B cell (primary cell): ENCODE measurements at regions not wholly inside any gene's neighbourhood (a gene's known extent, or its start where the extent isn't known, plus 50 kb on each side); places are given as distances from the start of the nearest gene placed in this dataset.
"Not testable (repeated sequence)": the region's sequence is repeated elsewhere in the genome, so short reads cannot be mapped to it uniquely, and the experiment has no call there.

Experiments
- EZH2 ChIP-seq: IDR thresholded peaks from 2 replicates; pipeline ENCODE4 v1.6.1; 2012; ENCODE audit warnings: borderline replicate concordance, low read depth, mild to moderate bottlenecking, moderate library complexity, low read length; ENCODE audit not compliant: insufficient read depth, poor library complexity, severe bottlenecking
- TF ChIP-seq, protein P1 (sequence below): fragments of 200-600 bp; IDR thresholded peaks from one replicate; pipeline ENCODE4 v1.8.0; 2022; ENCODE audit warnings: antibody characterized with exemption, mild to moderate bottlenecking

DNA sequence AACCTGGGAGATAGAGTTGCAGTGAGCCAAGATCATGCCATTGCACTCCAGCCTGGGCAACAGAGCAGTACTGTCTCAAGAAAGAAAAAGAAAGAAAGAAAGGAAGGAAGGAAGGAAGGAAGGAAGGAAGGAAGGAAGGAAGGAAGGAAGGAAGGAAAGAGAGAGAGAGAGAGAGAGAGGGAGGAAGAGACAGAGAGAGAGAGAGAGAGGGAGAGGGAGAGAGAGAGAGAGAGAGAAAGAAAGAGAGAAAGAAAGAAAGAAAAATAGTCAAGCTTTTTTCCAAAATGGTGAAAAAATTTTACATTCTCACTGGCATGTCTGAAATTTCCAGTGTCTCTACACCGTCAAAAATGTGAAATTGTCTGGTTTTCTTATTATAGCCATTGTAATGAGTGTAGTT is 138.9 kb downstream of the OR13H1 start:
- TF ChIP-seq, protein P1, sequence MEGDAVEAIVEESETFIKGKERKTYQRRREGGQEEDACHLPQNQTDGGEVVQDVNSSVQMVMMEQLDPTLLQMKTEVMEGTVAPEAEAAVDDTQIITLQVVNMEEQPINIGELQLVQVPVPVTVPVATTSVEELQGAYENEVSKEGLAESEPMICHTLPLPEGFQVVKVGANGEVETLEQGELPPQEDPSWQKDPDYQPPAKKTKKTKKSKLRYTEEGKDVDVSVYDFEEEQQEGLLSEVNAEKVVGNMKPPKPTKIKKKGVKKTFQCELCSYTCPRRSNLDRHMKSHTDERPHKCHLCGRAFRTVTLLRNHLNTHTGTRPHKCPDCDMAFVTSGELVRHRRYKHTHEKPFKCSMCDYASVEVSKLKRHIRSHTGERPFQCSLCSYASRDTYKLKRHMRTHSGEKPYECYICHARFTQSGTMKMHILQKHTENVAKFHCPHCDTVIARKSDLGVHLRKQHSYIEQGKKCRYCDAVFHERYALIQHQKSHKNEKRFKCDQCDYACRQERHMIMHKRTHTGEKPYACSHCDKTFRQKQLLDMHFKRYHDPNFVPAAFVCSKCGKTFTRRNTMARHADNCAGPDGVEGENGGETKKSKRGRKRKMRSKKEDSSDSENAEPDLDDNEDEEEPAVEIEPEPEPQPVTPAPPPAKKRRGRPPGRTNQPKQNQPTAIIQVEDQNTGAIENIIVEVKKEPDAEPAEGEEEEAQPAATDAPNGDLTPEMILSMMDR, result not testable (repeated sequence)
- not testable (repeated sequence) for TF ChIP-seq EZH2
